IMR-90 (cell line): ENCODE measurements at regions not wholly inside any gene's neighbourhood (a gene's known extent, or its start where the extent isn't known, plus 50 kb on each side); places are given as distances from the start of the nearest gene placed in this dataset.

Experiments
- ATAC-seq: fragments of 200-7000 bp; cut with Tn5 transposase; 2 replicates; pipeline ENCODE4 v1.9.1; 2020; ENCODE audit warnings: low read depth, mild to moderate bottlenecking, moderate library complexity
- BruUV-seq: library from RNA; stranded (reverse); fragments of 400-500 nt; replicated peaks from 2 replicates; lab custom pipeline; 2021; lab: Mats Ljungman, UMichigan
- CTCF ChIA-PET: fragments of 300-600 bp; formaldehyde crosslinking; extraction: SDS; loops from one replicate; lab custom pipeline; 2021; ENCODE audit warnings: antibody characterized with exemption; lab: Yijun Ruan, JAX
- POLR2A ChIA-PET: fragments of 300-600 bp; sonication (Branson Sonifier 250); formaldehyde crosslinking; loops from one replicate; lab custom pipeline; 2022; ENCODE audit warnings: antibody characterized with exemption; ENCODE audit not compliant: unreplicated experiment; lab: Charles Lee
- DNase-seq: peaks from one replicate; pipeline ENCODE4 v3.0.0; 2013
- H2AFZ ChIP-seq: replicated peaks from 2 replicates; pipeline ENCODE3; 2013; ENCODE audit warnings: low read length, mild to moderate bottlenecking; ENCODE audit not compliant: poor library complexity
- H2AK5ac ChIP-seq: 2 replicates; pipeline ENCODE4 v1.6.1; 2013; ENCODE audit warnings: low read depth, low read length, inconsistent platforms
- H2AK9ac ChIP-seq: replicated peaks from 2 replicates; pipeline ENCODE3; 2013; ENCODE audit warnings: mild to moderate bottlenecking, low read depth, low read length, moderate library complexity; ENCODE audit not compliant: poor library complexity
- H2BK120ac ChIP-seq: 2 replicates; pipeline ENCODE4 v1.6.1; 2013; ENCODE audit warnings: low read depth, low read length, inconsistent platforms
- H2BK15ac ChIP-seq: 3 replicates; pipeline ENCODE4 v1.6.1; 2013; ENCODE audit warnings: low read depth, low read length, inconsistent platforms
- H2BK20ac ChIP-seq: 2 replicates; pipeline ENCODE4 v1.6.1; 2013; ENCODE audit warnings: low read depth, mild to moderate bottlenecking, inconsistent platforms, low read length, moderate library complexity
- H2BK5ac ChIP-seq: 2 replicates; pipeline ENCODE4 v1.6.1; 2013; ENCODE audit warnings: mild to moderate bottlenecking, low read depth, low read length, inconsistent platforms; ENCODE audit not compliant: poor library complexity, severe bottlenecking
- H3K14ac ChIP-seq: replicated peaks from 2 replicates; pipeline ENCODE4 v1.6.1; 2013; ENCODE audit warnings: low read depth, low read length, inconsistent platforms
- H3K18ac ChIP-seq: 2 replicates; pipeline ENCODE4 v1.6.1; 2013; ENCODE audit warnings: low read depth, low read length, control low read depth
- H3K23ac ChIP-seq: 2 replicates; pipeline ENCODE4 v1.6.1; 2013; ENCODE audit warnings: low read depth, low read length, inconsistent platforms
- H3K27ac ChIP-seq: 2 replicates; pipeline ENCODE4 v1.5.1; 2013; ENCODE audit warnings: mild to moderate bottlenecking, control low read depth, low read length; ENCODE audit not compliant: insufficient read depth
- H3K27me3 ChIP-seq: 2 replicates; pipeline ENCODE4 v1.6.1; 2013; ENCODE audit warnings: low read length; ENCODE audit not compliant: control insufficient read depth, insufficient read depth
- H3K36me3 ChIP-seq: 2 replicates; pipeline ENCODE4 v1.6.1; 2013; ENCODE audit warnings: low read length, mixed read lengths; ENCODE audit not compliant: control insufficient read depth, insufficient read depth
- H3K4ac ChIP-seq: 2 replicates; pipeline ENCODE4 v1.6.1; 2013; ENCODE audit warnings: low read depth, low read length, inconsistent platforms
- H3K4me1 ChIP-seq: 2 replicates; pipeline ENCODE4 v1.6.1; 2013; ENCODE audit warnings: low read length, mixed read lengths; ENCODE audit not compliant: control insufficient read depth, insufficient read depth
- H3K4me2 ChIP-seq: 2 replicates; pipeline ENCODE4 v1.6.1; 2013; ENCODE audit warnings: low read depth, mild to moderate bottlenecking, control low read depth, low read length, moderate library complexity
- H3K4me3 ChIP-seq: 2 replicates; pipeline ENCODE4 v1.5.1; 2013; ENCODE audit warnings: low read depth, mild to moderate bottlenecking, control low read depth, low read length, moderate library complexity; ENCODE audit not compliant: insufficient read depth
- H3K56ac ChIP-seq: 2 replicates; pipeline ENCODE4 v1.6.1; 2013; ENCODE audit warnings: low read length, inconsistent platforms; ENCODE audit not compliant: insufficient read depth; ENCODE audit errors: extremely low read depth
- H3K79me1 ChIP-seq, 2 experiments: 2 replicates each; pipeline ENCODE4 v1.6.1; 2013; ENCODE audit warnings: low read length in 2 of 2, inconsistent platforms in 1 of 2, low read depth in 1 of 2
- H3K9ac ChIP-seq: 2 replicates; pipeline ENCODE4 v1.6.1; 2013; ENCODE audit warnings: low read depth, low read length, control low read depth
- H3K9me1 ChIP-seq: 2 replicates; pipeline ENCODE4 v1.6.1; 2013; ENCODE audit warnings: low read length, inconsistent platforms; ENCODE audit not compliant: insufficient read depth
- H3K9me3 ChIP-seq: 2 replicates; pipeline ENCODE4 v1.6.1; 2013; ENCODE audit warnings: low read length; ENCODE audit not compliant: control insufficient read depth, insufficient read depth
- H4K20me1 ChIP-seq: 2 replicates; pipeline ENCODE4 v1.6.1; 2013; ENCODE audit warnings: low read length, inconsistent platforms; ENCODE audit not compliant: insufficient read depth
- H4K5ac ChIP-seq: 2 replicates; pipeline ENCODE4 v1.6.1; 2013; ENCODE audit warnings: mild to moderate bottlenecking, low read depth, low read length, control low read depth
- H4K8ac ChIP-seq, 2 experiments: 2 replicates each; pipeline ENCODE4 v1.6.1; 2013; ENCODE audit warnings: low read depth in 2 of 2, low read length in 2 of 2, control low read depth in 1 of 2, inconsistent platforms in 1 of 2
- H4K91ac ChIP-seq: 2 replicates; pipeline ENCODE4 v1.6.1; 2013; ENCODE audit warnings: low read depth, low read length, inconsistent platforms; ENCODE audit not compliant: insufficient read depth
- BHLHE40 ChIP-seq: fragments of 150-350 bp; IDR thresholded peaks from 2 replicates; pipeline ENCODE4 v1.6.1; 2016; ENCODE audit warnings: mild to moderate bottlenecking, low read depth, low read length
- CEBPB ChIP-seq: IDR thresholded peaks from 2 replicates; pipeline ENCODE4 v1.6.1; 2012; ENCODE audit warnings: low read depth, low read length, improper control_type of control experiment
- CHD1 ChIP-seq: IDR thresholded peaks from 2 replicates; pipeline ENCODE4 v1.6.1; 2012; ENCODE audit warnings: low read depth, low read length, improper control_type of control experiment
- FOS ChIP-seq: fragments of 150-350 bp; IDR thresholded peaks from 2 replicates; pipeline ENCODE4 v1.6.1; 2016; ENCODE audit warnings: low read depth, low read length
- MAFK ChIP-seq: IDR thresholded peaks from 2 replicates; pipeline ENCODE4 v1.6.1; 2012; ENCODE audit warnings: low read depth, low read length, improper control_type of control experiment
- MXI1 ChIP-seq: IDR thresholded peaks from 2 replicates; pipeline ENCODE4 v1.6.1; 2012; ENCODE audit warnings: low read depth, mild to moderate bottlenecking, low read length, moderate library complexity, borderline replicate concordance
- RCOR1 ChIP-seq: IDR thresholded peaks from 2 replicates; pipeline ENCODE4 v1.6.1; 2012; ENCODE audit warnings: mild to moderate bottlenecking, low read length, improper control_type of control experiment; ENCODE audit not compliant: insufficient replicate concordance
- SMC3 ChIP-seq: fragments of 150-350 bp; IDR thresholded peaks from 2 replicates; pipeline ENCODE4 v1.6.1; 2016; ENCODE audit warnings: low read depth, mild to moderate bottlenecking, antibody characterized with exemption, low read length, moderate library complexity
- dilution Hi-C: fragments of 300-500 bp; cut with HindIII; formaldehyde crosslinking; loops from one replicate; pipeline ENCODE4 v1.14.3; 2018; ENCODE audit warnings: low sequenced_read_pairs; ENCODE audit not compliant: unreplicated experiment
- in situ Hi-C: fragments of 300-500 bp; cut with MboI; formaldehyde crosslinking; loops from 3 replicates; pipeline ENCODE4 v1.14.3; 2019; ENCODE audit warnings: low sequenced_read_pairs, inconsistent platforms, mixed read lengths
- intact Hi-C: fragments of 100-400 bp; cut with micrococcal nuclease; formaldehyde crosslinking; loops from 2 replicates; pipeline ENCODE4 v1.10.0; 2022
- TF ChIP-seq, protein P1 (sequence below): fragments of 150-350 bp; IDR thresholded peaks from 2 replicates; pipeline ENCODE4 v1.6.1; 2016; ENCODE audit warnings: low read depth, mild to moderate bottlenecking, low read length, moderate library complexity, borderline replicate concordance
- TF ChIP-seq, protein P2 (sequence below): conservative IDR thresholded peaks from 2 replicates; pipeline ENCODE4 v1.5.1; 2012; ENCODE audit warnings: mild to moderate bottlenecking, low read depth, low read length, improper control_type of control experiment
- TF ChIP-seq, protein P3 (sequence below): fragments of 150-350 bp; IDR thresholded peaks from 2 replicates; pipeline ENCODE4 v1.6.1; 2017; ENCODE audit warnings: mild to moderate bottlenecking, antibody characterized with exemption, low read length, low read depth

DNA sequence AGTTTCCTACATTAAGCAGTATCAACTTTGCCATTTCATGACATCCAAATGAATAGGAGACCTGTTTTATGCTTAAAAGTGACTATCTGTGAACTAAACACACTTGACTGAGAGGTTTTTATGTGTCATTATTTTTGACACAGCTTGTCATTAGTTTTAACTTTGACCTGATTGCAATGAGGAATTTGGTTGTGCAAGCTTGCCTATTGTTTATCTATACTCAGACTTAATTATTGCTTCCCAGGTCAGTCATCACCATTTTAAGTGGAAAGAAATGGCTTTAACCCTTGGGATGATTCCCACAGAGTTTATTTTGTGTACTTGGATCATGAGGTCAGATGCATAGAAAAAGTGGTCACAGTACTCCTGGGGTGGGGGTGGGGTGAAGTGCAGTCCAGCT lies 171.0 kb upstream of the PRICKLE1 start:
- TF ChIP-seq MXI1 (no peak), RCOR1 (no peak), CHD1 (no peak), SMC3 (no peak), MAFK (no peak), FOS (no peak), BHLHE40 (no peak), CEBPB (no peak)
- TF ChIP-seq, protein P1, sequence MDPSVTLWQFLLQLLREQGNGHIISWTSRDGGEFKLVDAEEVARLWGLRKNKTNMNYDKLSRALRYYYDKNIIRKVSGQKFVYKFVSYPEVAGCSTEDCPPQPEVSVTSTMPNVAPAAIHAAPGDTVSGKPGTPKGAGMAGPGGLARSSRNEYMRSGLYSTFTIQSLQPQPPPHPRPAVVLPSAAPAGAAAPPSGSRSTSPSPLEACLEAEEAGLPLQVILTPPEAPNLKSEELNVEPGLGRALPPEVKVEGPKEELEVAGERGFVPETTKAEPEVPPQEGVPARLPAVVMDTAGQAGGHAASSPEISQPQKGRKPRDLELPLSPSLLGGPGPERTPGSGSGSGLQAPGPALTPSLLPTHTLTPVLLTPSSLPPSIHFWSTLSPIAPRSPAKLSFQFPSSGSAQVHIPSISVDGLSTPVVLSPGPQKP: no peak
- TF ChIP-seq, protein P2, sequence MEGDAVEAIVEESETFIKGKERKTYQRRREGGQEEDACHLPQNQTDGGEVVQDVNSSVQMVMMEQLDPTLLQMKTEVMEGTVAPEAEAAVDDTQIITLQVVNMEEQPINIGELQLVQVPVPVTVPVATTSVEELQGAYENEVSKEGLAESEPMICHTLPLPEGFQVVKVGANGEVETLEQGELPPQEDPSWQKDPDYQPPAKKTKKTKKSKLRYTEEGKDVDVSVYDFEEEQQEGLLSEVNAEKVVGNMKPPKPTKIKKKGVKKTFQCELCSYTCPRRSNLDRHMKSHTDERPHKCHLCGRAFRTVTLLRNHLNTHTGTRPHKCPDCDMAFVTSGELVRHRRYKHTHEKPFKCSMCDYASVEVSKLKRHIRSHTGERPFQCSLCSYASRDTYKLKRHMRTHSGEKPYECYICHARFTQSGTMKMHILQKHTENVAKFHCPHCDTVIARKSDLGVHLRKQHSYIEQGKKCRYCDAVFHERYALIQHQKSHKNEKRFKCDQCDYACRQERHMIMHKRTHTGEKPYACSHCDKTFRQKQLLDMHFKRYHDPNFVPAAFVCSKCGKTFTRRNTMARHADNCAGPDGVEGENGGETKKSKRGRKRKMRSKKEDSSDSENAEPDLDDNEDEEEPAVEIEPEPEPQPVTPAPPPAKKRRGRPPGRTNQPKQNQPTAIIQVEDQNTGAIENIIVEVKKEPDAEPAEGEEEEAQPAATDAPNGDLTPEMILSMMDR: no peak
- TF ChIP-seq, protein P3, sequence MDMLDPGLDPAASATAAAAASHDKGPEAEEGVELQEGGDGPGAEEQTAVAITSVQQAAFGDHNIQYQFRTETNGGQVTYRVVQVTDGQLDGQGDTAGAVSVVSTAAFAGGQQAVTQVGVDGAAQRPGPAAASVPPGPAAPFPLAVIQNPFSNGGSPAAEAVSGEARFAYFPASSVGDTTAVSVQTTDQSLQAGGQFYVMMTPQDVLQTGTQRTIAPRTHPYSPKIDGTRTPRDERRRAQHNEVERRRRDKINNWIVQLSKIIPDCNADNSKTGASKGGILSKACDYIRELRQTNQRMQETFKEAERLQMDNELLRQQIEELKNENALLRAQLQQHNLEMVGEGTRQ: no peak
- Histone ChIP-seq H4K20me1 (no peaks in the 10 kb centered on the region), H3K4me3 (no peak overlapping the region), H2BK20ac (no peak overlapping the region), H3K4ac (no peak overlapping the region), H2AK5ac (no peak overlapping the region), H3K79me1 (no peaks in the 10 kb centered on the region), H3K9ac (no peak overlapping the region), H3K27me3 (no peaks in the 10 kb centered on the region), H2AK9ac (no peak overlapping the region), H4K8ac (no peak overlapping the region), H2AFZ (no peak overlapping the region), H3K18ac (no peak overlapping the region), H3K9me1 (peaks cover 6% of the 10 kb centered on the region; the same call in 1 of the 2 replicates), H2BK15ac (no peak overlapping the region), H3K27ac (no peak overlapping the region), H3K36me3 (no peaks in the 10 kb centered on the region), H3K9me3 (no peaks in the 10 kb centered on the region), H2BK120ac (no peak overlapping the region), H3K4me2 (no peak overlapping the region), H2BK5ac (no peak overlapping the region), H3K56ac (no peak overlapping the region), H3K14ac (no peak overlapping the region; the same call in 1 of the 2 replicates), H4K91ac (no peak overlapping the region), H3K4me1 (peaks cover 12% of the 10 kb centered on the region), H4K5ac (no peak overlapping the region), H3K23ac (no peak overlapping the region)
- BruUV-seq: no TSS peak
- intact Hi-C loops: no loop called here
- no peak for DNase-seq
- dilution Hi-C loops: no loop called here
- ChIA-PET POLR2A (interaction anchor here (0.6 kb wide), 1 partner anchor 26 kb away, joined by 3 read pairs; no protein-coding TSS in a partner anchor), CTCF (interaction anchor here (0.6 to 1.0 kb wide), 3 partner anchors 17 to 951 kb away, joined by 3 to 5 read pairs (median 4); no protein-coding TSS in a partner anchor)
- ATAC-seq: no peak
- in situ Hi-C loops: no loop called here
